ENCODE measurements at regions not wholly inside any gene's neighbourhood (a gene's known extent, or its start where the extent isn't known, plus 50 kb on each side); places are given as distances from the start of the nearest gene placed in this dataset.
"Not testable (repeated sequence)": the region's sequence is repeated elsewhere in the genome, so short reads cannot be mapped to it uniquely, and the experiment has no call there.

GRCh38 chr4:127343123-127343522, 289.6 kb upstream of the INTU start:
- not testable (repeated sequence) for TF ChIP-seq EP300, POLR2A (IDR thresholded peaks at IDR 0.05)
- TF ChIP-seq, protein P1, sequence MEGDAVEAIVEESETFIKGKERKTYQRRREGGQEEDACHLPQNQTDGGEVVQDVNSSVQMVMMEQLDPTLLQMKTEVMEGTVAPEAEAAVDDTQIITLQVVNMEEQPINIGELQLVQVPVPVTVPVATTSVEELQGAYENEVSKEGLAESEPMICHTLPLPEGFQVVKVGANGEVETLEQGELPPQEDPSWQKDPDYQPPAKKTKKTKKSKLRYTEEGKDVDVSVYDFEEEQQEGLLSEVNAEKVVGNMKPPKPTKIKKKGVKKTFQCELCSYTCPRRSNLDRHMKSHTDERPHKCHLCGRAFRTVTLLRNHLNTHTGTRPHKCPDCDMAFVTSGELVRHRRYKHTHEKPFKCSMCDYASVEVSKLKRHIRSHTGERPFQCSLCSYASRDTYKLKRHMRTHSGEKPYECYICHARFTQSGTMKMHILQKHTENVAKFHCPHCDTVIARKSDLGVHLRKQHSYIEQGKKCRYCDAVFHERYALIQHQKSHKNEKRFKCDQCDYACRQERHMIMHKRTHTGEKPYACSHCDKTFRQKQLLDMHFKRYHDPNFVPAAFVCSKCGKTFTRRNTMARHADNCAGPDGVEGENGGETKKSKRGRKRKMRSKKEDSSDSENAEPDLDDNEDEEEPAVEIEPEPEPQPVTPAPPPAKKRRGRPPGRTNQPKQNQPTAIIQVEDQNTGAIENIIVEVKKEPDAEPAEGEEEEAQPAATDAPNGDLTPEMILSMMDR (IDR thresholded peaks at IDR 0.05), result not testable (repeated sequence)
